Uterus (tissue), 2 donors: ENCODE measurements at regions not wholly inside any gene's neighbourhood (a gene's known extent, or its start where the extent isn't known, plus 50 kb on each side); places are given as distances from the start of the nearest gene placed in this dataset.
"Not testable (repeated sequence)": the region's sequence is repeated elsewhere in the genome, so short reads cannot be mapped to it uniquely, and the experiment has no call there.

Experiments used
- POLR2A ChIP-seq, 2 donors: fragments of 450-650 bp; IDR thresholded peaks; one replicate each; pipeline ENCODE4 v1.6.1; 2016; ENCODE audit warnings: antibody characterized with exemption in 2 of 2, mild to moderate bottlenecking in 1 of 2, moderate library complexity in 1 of 2
- TF ChIP-seq, protein P1 (sequence below), 4 experiments: fragments of 200-600 bp in 2 of 4; fragments of 450-650 bp in 2 of 4; sonication (generic) in 2 of 4; IDR thresholded peaks; one replicate each; pipeline ENCODE4 v1.5.1; 2016 to 2019; ENCODE audit warnings: antibody characterized with exemption in 4 of 4, mild to moderate bottlenecking in 2 of 4, moderate library complexity in 1 of 4

DNA sequence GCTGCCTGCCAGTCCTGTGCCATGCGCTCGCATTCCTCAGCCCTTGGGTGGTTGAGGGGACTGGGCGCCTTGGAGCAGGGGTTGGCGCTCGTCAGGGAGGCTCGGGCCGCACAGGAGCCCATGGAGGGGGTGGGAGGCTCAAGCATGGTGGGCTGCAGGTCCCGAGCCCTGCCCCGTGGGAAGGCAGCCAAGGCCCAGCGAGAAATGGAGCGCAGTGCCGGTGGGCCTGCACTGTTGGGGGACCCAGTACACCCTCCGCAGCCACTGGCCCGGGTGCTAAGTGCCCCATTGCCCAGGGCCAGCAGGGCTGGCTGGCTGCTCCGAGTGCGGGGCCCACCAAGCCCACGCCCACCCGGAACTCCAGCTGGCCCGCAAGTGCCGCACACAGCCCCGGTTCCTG lies 390.8 kb upstream of the ANKRD30A start:
- TF ChIP-seq, protein P1, sequence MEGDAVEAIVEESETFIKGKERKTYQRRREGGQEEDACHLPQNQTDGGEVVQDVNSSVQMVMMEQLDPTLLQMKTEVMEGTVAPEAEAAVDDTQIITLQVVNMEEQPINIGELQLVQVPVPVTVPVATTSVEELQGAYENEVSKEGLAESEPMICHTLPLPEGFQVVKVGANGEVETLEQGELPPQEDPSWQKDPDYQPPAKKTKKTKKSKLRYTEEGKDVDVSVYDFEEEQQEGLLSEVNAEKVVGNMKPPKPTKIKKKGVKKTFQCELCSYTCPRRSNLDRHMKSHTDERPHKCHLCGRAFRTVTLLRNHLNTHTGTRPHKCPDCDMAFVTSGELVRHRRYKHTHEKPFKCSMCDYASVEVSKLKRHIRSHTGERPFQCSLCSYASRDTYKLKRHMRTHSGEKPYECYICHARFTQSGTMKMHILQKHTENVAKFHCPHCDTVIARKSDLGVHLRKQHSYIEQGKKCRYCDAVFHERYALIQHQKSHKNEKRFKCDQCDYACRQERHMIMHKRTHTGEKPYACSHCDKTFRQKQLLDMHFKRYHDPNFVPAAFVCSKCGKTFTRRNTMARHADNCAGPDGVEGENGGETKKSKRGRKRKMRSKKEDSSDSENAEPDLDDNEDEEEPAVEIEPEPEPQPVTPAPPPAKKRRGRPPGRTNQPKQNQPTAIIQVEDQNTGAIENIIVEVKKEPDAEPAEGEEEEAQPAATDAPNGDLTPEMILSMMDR (IDR thresholded peaks at IDR 0.05), result not testable (repeated sequence)
- not testable (repeated sequence) for TF ChIP-seq POLR2A (IDR thresholded peaks at IDR 0.05)
